DOHH2 (cell line): ENCODE measurements at regions not wholly inside any gene's neighbourhood (a gene's known extent, or its start where the extent isn't known, plus 50 kb on each side); places are given as distances from the start of the nearest gene placed in this dataset.

Source experiments
- H3F3A ChIP-seq: fragments of 200-600 bp; sonication (generic), shearing (Covaris generic); 2 replicates; pipeline ENCODE4 v1.6.0; 2016; ENCODE audit warnings: antibody characterized with exemption, mild to moderate bottlenecking; ENCODE audit not compliant: control insufficient read depth, insufficient read depth
- H3K27ac ChIP-seq: fragments of 200-600 bp; sonication (generic); 2 replicates; pipeline ENCODE4 v1.5.1; 2014; ENCODE audit warnings: low read depth, mild to moderate bottlenecking, low read length, moderate library complexity
- H3K27me3 ChIP-seq: fragments of 200-600 bp; sonication (generic); 2 replicates; pipeline ENCODE4 v1.6.1; 2014; ENCODE audit warnings: mild to moderate bottlenecking, low read length, mixed read lengths; ENCODE audit not compliant: control insufficient read depth
- H3K36me3 ChIP-seq: fragments of 200-600 bp; sonication (generic); 2 replicates; pipeline ENCODE4 v1.6.1; 2014; ENCODE audit warnings: mild to moderate bottlenecking, low read length, moderate library complexity, mixed read lengths; ENCODE audit not compliant: control insufficient read depth
- H3K4me1 ChIP-seq: fragments of 200-600 bp; sonication (generic); 2 replicates; pipeline ENCODE4 v1.6.1; 2014; ENCODE audit warnings: mild to moderate bottlenecking, low read length, mixed read lengths; ENCODE audit not compliant: control insufficient read depth
- H3K4me2 ChIP-seq: fragments of 200-600 bp; sonication (generic); 2 replicates; pipeline ENCODE4 v1.6.0; 2014; ENCODE audit warnings: mild to moderate bottlenecking, low read length, moderate library complexity
- H3K4me3 ChIP-seq: fragments of 200-600 bp; sonication (generic); 2 replicates; pipeline ENCODE4 v1.5.1; 2014; ENCODE audit warnings: mild to moderate bottlenecking, low read length, mixed read lengths
- H3K79me2 ChIP-seq: fragments of 200-600 bp; sonication (generic); 2 replicates; pipeline ENCODE4 v1.6.1; 2014; ENCODE audit warnings: mild to moderate bottlenecking, low read length, mixed read lengths; ENCODE audit not compliant: control insufficient read depth
- H3K9me2 ChIP-seq: fragments of 200-600 bp; sonication (generic); replicated peaks from 2 replicates; pipeline ENCODE4 v1.6.1; 2014; ENCODE audit warnings: mild to moderate bottlenecking, low read length, mixed read lengths; ENCODE audit not compliant: control insufficient read depth
- H3K9me3 ChIP-seq: fragments of 200-600 bp; sonication (generic); 2 replicates; pipeline ENCODE4 v1.6.1; 2014; ENCODE audit warnings: antibody characterized with exemption, low read length, mixed read lengths; ENCODE audit not compliant: control insufficient read depth, insufficient read depth
- H4K20me1 ChIP-seq: fragments of 200-600 bp; sonication (generic); 2 replicates; pipeline ENCODE4 v1.6.0; 2014; ENCODE audit warnings: low read depth, mild to moderate bottlenecking, antibody characterized with exemption, low read length, moderate library complexity; ENCODE audit not compliant: control insufficient read depth, insufficient read depth
- CTCF ChIP-seq: fragments of 200-600 bp; sonication (generic); IDR thresholded peaks from one replicate; pipeline ENCODE4 v1.5.1; 2014; ENCODE audit warnings: antibody characterized with exemption, mild to moderate bottlenecking, low read depth, low read length; ENCODE audit not compliant: poor library complexity, severe bottlenecking
- EZH2phosphoT487 ChIP-seq: fragments of 200-600 bp; sonication (generic); IDR thresholded peaks from 2 replicates; pipeline ENCODE4 v1.6.1; 2017; ENCODE audit warnings: borderline replicate concordance, mild to moderate bottlenecking, antibody characterized with exemption, low read length, moderate library complexity, mixed read lengths

GRCh38 chr12:115002434-115002833 is 318.5 kb upstream of the TBX3 start:
- peaks cover 8% of the 10 kb centered on the region for H3K27me3 ChIP-seq
- no peaks in the 10 kb centered on the region for H3K9me3 ChIP-seq
- no peaks in the 10 kb centered on the region for H3K4me1 ChIP-seq
- H3K27ac ChIP-seq, result no peak overlapping the region
- no peak overlapping the region for H3K4me2 ChIP-seq
- no peaks in the 10 kb centered on the region for H4K20me1 ChIP-seq
- H3K79me2 ChIP-seq, result no peaks in the 10 kb centered on the region
- H3K4me3 ChIP-seq, result no peak overlapping the region
- no peak for TF ChIP-seq EZH2phosphoT487
- TF ChIP-seq CTCF, result no peak
- H3F3A ChIP-seq, result no peaks in the 10 kb centered on the region
- H3K9me2 ChIP-seq, result no peaks in the 10 kb centered on the region
- H3K36me3 ChIP-seq, result no peaks in the 10 kb centered on the region

- Histone ChIP-seq H3K79me2 (no peaks in the 10 kb centered on the region), H3K36me3 (no peaks in the 10 kb centered on the region), H3K4me3 (no peak overlapping the region), H3K27ac (no peak overlapping the region), H3K4me1 (no peaks in the 10 kb centered on the region), H3K9me2 (no peaks in the 10 kb centered on the region), H3K9me3 (no peaks in the 10 kb centered on the region), H3K4me2 (no peak overlapping the region), H3K27me3 (peaks cover 8% of the 10 kb centered on the region), H4K20me1 (no peaks in the 10 kb centered on the region), H3F3A (no peaks in the 10 kb centered on the region)
- TF ChIP-seq CTCF (no peak), EZH2phosphoT487 (no peak)
Observed at GRCh38 chr12:115001571-115002180, 317.7 kb upstream of the TBX3 start.

- H3K4me1 ChIP-seq, result no peaks in the 10 kb centered on the region
- H3K27ac ChIP-seq, result no peak overlapping the region
- H3K9me3 ChIP-seq, result no peaks in the 10 kb centered on the region
- no peaks in the 10 kb centered on the region for H3K9me2 ChIP-seq
- no peaks in the 10 kb centered on the region for H4K20me1 ChIP-seq
- H3K36me3 ChIP-seq, result no peaks in the 10 kb centered on the region
- H3K4me3 ChIP-seq, result no peak overlapping the region
- H3K4me2 ChIP-seq, result no peak overlapping the region
- TF ChIP-seq EZH2phosphoT487 (no peak), CTCF (no peak)
- peaks cover 8% of the 10 kb centered on the region for H3K27me3 ChIP-seq
- no peaks in the 10 kb centered on the region for H3F3A ChIP-seq
- no peaks in the 10 kb centered on the region for H3K79me2 ChIP-seq
Observed at GRCh38 chr12:115000038-115000437, 316.1 kb upstream of the TBX3 start.

- Histone ChIP-seq H3K4me3 (no peak overlapping the region), H3K4me2 (no peak overlapping the region), H4K20me1 (no peaks in the 10 kb centered on the region), H3K9me3 (no peaks in the 10 kb centered on the region), H3K27me3 (peaks cover 8% of the 10 kb centered on the region), H3K79me2 (no peaks in the 10 kb centered on the region), H3K4me1 (no peaks in the 10 kb centered on the region), H3K27ac (no peak overlapping the region), H3F3A (no peaks in the 10 kb centered on the region), H3K9me2 (no peaks in the 10 kb centered on the region), H3K36me3 (no peaks in the 10 kb centered on the region)
- TF ChIP-seq EZH2phosphoT487 (no peak), CTCF (no peak)
Observed at GRCh38 chr12:114998750-114999128, 314.8 kb upstream of the TBX3 start.
